HepG2 (cell line): ENCODE measurements at regions not wholly inside any gene's neighbourhood (a gene's known extent, or its start where the extent isn't known, plus 50 kb on each side); places are given as distances from the start of the nearest gene placed in this dataset.
"Not testable (repeated sequence)": the region's sequence is repeated elsewhere in the genome, so short reads cannot be mapped to it uniquely, and the experiment has no call there.

Source experiments
- FOXM1 ChIP-seq: sonication (generic); formaldehyde crosslinking; IDR thresholded peaks from 2 replicates; pipeline ENCODE4 v1.5.0; 2020; ENCODE audit warnings: missing genetic modification reagents
- ZFP36 ChIP-seq: fragments of 150-350 bp; IDR thresholded peaks from 2 replicates; pipeline ENCODE4 v1.6.1; 2018; ENCODE audit warnings: borderline replicate concordance, low read length, low read depth; ENCODE audit not compliant: partially characterized antibody

GRCh38 chr1:120575201-120575600 lies 148.5 kb upstream of the NBPF26 start:
- TF ChIP-seq ZFP36, FOXM1: not testable (repeated sequence)
